OCI-LY7 (cell line): ENCODE measurements at regions not wholly inside any gene's neighbourhood (a gene's known extent, or its start where the extent isn't known, plus 50 kb on each side); places are given as distances from the start of the nearest gene placed in this dataset.

ENCODE experiments used
- CTCF ChIP-seq: fragments of 200-600 bp; sonication (generic); conservative IDR thresholded peaks from 2 replicates; pipeline ENCODE4 v1.5.1; 2014; ENCODE audit warnings: mild to moderate bottlenecking, antibody characterized with exemption, low read length, moderate library complexity, mixed read lengths
- EZH2phosphoT487 ChIP-seq: fragments of 200-600 bp; sonication (generic); IDR thresholded peaks from 2 replicates; pipeline ENCODE4 v1.6.1; 2018; ENCODE audit warnings: low read depth, borderline replicate concordance, mild to moderate bottlenecking, mixed run types, antibody characterized with exemption, low read length, moderate library complexity, mixed read lengths

- TF ChIP-seq CTCF (no peak), EZH2phosphoT487 (no peak)
Observed at GRCh38 chr16:86321491-86321890, 188.8 kb upstream of the FOXF1 start.
